Medulla oblongata (tissue), 1 donor: ENCODE measurements at regions not wholly inside any gene's neighbourhood (a gene's known extent, or its start where the extent isn't known, plus 50 kb on each side); places are given as distances from the start of the nearest gene placed in this dataset.
"Not testable (repeated sequence)": the region's sequence is repeated elsewhere in the genome, so short reads cannot be mapped to it uniquely, and the experiment has no call there.

ENCODE experiments used
- DNase-seq: peaks from one replicate; pipeline ENCODE4 v3.0.0-alpha.2; 2015; ENCODE audit errors: extremely low spot score

DNA sequence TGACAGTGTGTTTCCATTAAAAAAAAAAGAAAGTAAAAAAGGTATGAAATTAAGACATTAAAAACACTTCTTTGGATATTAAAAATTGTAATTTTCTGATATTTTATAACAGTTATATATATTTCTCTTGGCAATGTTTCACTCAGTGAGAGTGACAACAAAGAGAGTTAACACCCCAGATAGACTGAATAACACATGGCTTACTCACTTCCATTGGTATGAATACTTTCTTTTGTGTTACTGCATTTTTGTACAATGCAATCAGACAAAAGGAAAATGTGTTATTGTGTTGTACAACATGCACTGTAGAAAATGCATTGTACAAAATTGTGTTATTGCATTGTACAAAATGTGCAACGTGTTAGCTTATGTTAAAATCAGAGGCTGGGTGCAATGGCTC lies 676.6 kb upstream of the AMELY start:
- DNase-seq = not testable (repeated sequence)

DNA sequence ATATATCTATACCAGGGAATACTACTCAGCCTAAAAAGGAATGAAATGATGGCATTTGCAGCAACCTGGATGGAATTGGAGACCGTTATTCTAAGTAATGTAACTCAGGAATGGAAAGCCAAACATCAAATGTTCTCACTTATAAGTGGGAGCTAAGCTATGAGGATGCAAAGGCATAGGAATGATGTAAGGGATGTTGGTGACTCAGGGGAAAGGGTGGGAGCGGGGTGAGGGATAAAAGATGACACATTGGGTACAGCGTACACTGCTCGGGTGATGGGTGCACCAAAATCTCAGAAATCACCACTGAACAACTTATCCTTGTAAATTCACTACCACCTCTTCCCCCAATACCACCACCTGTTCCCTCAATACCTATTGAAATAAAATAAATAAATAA lies 651.0 kb upstream of the AMELY start:
- DNase-seq = no peak

DNA sequence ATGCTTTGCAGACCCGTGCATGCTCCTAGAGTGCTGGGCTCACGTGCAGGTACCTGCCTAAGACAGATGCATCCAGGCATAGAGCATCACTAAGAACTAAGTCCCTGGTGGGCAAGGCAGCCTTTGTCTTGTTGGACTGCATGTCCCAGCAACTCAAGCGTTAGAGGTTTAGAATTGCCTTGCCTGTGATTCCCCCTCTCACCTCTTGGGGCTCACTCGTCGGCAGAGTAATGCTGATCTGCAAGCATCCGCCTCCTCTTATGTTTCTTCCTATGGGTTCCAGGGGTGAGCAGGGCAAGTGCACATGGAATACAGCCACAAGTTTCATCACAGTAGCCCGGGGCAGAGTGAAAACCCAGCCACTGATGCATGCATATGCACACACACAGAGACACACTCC lies 646.1 kb upstream of the AMELY start:
- DNase-seq = no peak

DNA sequence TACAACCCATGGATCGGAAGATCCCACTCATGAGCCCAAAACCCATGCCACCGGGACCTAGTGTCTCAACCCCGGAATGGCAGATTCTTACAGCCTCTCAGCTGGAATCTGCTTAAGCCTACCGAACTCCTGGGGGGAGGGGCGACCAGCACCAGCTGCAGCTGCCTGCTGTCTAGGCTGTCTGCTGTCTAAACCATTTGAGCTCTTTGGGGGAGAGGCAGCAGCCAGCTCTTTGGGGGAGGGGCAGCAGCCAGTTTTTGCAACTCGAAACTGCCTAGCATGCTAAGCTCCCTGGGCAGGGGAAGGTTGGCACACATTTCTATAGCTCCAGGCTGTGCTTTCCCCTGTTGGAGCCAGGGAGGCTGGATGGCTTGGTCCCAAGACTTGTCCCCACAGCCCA lies 643.5 kb upstream of the AMELY start:
- DNase-seq = no peak

DNA sequence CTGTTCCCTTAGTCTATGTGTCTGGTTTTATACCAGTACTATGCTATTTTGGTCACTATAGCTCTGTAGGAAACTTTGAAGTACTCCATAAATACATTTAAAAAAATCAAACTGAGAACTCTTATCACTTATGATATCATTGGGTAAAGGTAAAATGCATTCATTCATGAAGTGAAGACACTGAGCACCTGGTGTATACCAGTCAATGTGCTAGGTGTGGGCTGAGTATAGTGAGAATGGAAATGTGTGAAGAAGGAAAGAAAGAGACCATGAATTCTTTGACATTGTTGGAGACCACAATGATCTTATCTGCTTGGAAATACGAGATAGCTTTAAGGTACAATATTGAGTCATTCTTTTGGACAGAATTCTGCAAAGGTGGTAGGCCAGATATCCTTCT lies 633.5 kb upstream of the AMELY start:
- DNase-seq = no peak

DNA sequence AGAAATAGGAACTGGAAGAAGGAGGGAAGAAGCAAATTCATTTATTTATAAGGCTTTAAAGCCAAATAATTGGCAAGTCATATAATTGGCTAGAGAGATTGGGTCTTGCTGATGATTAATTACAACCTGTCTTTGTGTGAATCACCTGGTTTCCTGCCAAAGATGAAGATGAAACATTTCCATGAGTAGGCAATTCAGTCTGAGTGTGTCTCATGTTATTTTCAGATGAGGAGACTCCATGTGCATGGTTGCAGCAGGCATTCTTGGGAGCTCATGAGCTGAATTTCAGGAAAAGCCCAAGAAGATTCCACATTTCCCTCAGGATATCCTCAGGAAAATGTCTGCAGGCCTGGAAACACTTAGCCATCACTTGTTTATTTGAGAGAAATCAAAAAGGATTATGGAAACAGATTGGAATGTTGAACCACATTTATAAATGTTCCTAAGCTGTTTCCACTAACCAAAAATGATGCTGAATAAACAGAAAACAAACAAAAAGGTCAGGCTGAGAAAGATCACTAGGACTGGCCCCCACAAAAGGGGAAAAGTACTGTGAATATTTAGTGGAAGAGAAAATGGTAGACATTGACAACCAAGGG lies 632.7 kb upstream of the AMELY start:
- no peak for DNase-seq

DNA sequence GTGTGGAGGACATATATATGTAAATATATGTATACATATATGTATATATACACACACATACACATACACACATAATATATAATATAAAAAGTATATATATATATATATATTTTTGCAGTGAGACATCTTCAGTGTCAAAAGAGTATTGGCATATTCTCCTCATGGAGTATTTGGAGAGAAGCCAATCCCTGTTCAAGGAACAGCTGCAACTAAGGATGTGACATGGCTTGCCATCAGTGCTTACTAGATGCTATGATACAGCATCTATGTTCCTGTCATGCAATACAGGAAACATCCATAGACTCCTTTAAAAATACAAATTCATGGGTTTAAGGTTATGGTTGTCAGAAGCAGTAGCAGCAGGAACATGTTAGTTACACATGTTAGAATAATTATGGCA lies 632.0 kb upstream of the AMELY start:
- no peak for DNase-seq

DNA sequence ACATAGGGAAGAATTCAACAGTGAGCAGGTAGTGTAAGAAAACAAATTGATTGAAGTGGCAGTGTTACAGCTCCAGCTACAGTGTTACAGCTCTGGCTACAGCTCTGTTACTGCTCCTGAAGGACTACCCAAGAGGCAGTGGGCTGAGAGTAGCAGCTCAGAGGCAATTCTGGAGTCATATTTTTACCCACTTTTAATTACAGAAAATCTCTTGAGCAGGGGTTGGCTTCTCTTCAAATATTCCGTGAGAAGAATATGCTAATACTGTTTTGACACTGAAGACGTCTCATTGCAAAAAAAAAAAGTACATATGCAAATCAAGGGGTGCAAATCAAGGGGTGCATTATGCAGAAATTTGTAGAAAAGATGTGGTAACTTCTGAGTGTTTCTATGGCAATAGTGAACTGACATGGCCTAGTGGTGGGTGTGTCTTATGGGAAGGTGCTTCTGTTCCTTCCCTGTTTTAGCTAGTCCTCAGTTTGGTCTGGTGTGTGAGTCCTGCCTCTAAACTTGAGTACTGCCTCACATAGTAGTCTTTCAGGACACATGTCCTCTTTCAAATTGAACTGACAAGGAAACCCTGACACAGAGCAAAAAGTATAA lies 630.8 kb upstream of the AMELY start:
- DNase-seq = no peak

DNA sequence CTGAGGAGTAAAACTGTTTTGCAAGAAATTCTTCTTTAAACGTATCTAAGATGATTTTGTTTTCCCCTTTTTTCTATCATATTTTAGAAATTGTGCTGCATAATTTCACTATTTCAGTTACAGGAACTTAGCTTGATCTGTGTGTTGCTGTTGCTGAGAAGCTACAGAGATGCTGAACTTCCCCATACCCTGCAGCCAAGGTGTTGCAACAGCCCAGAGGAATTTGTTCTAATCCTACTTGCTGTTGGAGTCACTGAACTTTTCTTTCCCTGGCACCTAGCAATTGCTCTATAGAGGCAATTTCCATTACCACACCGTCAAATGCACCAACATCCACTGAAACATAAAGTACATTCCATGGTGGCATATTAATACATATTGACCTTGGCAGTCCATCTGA lies 617.8 kb upstream of the AMELY start:
- no peak for DNase-seq

DNA sequence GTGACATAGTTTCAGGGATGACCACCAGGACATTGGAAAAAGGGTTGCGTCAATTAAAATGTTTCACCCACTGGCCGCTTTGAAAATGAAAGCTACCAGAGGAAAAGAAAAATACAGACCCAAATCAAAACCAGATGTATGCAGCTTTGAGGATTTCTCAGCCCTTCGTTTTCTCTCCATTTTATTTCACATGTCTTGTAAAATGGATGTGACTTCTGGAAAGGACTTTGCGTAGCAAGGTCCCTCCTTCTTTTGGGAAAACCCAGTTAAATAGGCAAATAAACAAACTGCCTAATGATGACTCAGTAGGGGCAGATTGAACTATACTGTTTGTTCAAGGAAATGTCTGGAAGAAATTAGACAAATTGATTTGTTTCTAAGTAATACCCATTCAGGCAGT lies 616.0 kb upstream of the AMELY start:
- not testable (repeated sequence) for DNase-seq

DNA sequence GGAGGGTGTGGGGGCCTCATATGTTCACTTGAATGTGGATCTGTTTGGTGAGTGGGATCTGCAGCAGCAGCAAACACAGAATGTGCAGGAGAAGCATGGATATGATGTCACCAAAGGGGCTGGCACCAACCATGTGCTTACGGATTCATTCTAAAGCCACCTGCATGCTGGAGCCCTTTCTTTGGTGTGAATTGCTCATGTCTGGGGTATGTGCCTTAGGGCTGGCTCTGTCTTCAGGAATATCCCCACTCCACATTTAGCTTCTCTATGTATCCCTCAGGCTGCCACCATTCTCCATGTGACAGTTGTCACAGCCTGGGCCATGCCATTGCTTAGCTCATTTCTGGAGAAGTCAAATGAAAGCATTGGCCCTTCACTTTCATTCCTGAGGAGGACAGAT lies 606.8 kb upstream of the AMELY start:
- no peak for DNase-seq

DNA sequence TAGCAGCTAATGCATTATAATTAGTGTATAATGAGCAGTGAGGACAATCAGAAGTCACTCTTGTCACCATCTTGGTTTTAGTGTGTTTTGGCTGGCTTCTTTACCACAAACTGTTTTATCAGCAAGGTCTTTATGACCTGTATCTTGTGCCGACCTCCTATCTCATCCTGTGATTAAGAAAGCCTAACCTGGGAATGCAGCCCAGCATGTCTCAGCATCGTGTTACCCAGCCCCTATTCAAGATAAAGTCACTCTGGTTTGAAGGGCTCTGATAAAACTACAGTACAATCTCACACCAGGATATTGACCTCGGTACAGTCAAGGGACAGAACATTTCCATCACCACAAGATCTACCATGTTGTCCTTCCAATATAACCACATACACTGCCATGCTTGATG lies 604.7 kb upstream of the AMELY start:
- no peak for DNase-seq

DNA sequence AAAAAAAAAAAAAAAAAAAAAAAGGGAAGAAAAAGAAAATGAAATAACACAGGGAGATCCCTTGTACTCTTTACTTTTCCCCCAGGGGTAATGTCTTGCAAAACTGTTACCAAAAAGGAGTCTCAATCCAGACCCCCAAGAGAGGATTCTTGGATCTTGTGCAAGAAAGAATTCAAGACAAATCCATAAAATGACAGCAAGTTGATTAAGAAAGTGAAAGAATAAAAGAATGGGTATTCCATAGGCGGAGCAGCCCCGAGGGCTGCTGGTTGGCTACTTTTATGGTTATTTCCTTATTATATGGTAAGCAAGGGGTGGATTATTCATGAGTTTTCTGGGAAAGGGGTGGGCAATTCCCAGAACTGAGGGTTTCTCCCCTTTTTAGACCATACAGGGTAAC lies 604.3 kb upstream of the AMELY start:
- no peak for DNase-seq

DNA sequence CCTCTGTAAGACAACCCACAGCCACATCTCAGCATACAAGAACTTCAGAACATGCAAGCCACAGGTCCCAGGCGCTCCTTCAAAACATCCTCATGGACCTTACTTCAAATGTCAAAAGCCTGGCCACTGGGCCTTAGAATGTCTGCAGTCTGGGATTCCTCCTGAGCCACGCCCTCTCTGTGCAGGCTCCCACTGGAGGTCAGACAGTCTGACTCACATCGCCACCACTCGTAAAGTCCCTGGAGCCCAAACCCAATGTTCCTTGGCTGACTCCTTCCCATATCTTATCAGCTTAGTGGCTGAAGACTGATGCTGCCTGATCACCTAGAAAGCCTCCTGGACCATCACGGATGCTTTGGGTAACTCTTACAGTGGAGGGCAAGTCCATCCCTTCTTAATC lies 591.3 kb upstream of the AMELY start:
- no peak for DNase-seq

DNA sequence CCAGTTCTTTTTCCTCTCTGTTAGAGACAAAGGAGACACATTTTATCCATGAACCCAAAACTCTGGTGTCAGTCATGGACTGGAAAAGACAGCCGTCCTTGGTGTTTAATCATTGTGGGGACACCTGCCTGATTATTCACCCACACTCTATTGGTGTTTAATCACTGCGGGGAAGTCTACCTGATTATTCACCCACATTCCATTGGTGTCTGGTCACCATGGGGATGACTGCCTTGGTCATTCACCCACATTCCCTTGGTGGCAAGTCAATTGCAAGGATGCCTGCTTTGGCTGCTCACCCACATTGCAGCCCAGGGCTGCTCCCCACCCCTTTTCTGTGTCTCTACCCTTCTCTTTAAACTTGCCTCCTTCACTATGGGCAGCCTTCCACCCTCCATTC lies 589.7 kb upstream of the AMELY start:
- DNase-seq = no peak

DNA sequence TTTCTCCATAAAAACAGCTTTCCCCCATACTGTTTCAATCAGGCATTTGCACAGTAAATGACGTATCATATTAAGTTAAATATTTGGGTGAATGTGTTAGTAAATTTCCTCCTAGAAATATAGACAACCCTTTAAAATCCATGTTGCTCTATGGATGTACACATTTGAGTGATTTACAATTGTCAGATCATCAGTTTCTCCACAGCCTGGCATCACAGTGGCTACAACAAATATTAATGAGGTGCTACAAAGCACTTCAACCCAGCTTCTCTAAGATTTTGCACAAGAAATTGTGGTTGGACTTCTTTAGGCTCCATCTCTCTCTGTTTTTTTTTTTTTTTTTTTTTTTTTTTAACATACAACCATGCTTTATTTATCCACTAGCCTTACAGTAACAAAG lies 584.4 kb upstream of the AMELY start:
- DNase-seq = no peak

DNA sequence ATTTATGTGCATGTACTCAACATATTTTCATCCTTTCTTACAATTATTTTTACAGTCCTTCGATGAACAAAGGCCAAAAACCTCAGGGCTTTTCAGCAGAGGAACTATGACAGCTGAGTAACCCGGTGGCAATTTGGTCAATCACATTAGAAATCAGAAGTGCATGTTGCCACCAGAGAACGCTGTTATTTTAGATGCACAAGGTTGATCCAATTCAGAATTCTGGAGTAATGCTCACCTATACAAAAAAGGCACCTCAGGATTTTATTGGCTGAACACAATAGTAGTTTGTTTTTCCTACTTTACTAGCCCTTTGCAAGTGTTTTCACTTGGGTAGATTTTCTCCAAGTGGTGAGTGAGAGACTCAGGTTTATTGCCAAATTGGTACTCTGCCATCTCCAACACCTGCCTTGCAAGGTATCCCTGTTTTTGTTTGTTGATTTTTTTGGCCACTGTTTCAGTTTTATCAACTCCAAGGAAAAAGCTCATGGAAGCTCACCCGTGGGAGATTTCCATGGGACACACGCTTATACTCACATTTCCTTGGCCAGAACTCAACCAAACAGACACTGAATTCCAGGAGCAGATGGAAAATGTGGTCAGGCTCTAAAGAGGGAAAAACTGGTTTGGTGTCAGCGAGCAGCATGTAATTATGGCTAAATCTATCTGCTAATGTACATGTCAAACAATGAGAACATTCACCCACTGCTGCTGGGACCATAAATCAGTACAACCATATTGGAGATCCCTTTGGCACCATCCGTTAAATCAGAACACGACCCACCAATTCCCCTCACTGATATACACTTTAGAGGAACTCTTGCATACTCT lies 573.1 kb upstream of the AMELY start:
- DNase-seq = not testable (repeated sequence)

DNA sequence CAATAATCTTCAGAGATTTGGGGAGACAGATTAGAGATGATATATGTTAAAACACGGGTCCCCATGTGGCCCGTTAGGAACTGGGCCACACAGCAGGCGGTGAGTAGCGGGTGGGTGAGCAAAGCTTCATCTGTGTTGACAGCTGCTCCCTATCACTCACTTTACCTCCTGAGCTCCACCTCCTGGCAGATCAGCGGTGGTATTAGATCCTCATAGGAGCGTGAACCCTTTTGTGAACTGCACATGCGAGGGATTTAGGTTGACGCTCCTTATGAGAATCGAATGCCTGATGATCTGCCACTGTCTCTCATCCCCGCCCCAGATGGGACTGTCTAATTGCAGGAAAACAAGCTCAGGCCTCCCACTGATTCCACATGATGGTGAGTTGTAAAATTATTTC lies 560.4 kb upstream of the AMELY start:
- DNase-seq = no peak

DNA sequence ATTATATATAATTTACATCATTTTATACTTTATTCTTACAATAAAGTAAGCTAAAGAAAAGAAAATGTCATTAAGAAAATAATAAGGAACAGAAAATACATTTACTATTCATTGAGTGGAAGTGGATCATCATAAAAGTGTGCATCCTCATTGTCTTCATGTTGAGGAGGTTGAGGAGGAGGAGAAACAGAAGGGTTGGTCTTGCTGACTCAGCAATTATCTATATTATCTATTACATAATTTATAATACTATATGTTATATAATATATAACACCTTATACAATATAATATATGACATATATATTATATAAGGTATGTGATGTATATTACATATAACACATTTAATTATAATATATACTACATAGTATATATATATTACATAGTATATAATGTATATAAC lies 558.5 kb upstream of the AMELY start:
- no peak for DNase-seq

DNA sequence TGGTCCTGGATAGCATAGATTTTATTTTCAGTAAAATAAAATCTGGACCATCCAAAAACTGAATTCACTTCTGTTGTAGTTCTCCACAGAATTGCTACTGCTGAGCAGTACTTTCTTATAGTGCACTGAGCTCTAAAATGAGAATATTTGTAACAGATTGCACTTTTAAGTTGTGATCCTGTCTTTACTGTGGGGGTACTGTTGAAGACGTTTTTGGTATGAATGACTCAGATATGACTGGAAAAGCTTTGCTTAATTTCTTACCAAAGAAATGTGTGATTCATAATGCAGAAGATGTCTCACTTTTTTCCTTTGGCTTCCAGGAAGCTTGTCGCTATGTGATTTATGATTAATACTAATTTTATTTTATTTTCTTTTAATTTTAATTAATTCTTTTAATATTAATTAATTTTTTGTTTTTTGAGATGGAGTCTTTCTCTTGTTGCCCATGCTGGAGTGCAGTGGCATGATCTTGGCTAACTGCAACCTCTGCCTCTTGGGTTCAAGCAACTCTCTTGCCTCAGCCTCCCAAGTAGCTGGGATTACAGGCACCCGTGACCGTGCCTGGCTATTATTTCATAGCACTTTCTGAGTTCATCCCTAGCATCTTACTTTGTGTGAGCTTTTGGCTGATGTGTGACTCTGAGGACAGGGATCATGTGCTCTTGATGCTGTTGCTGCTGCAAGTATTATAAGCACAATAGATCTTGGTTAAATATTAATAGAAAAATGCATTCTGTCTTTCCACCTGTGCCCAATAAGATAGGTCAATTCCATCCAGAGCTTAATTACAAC lies 557.6 kb upstream of the AMELY start:
- no peak for DNase-seq

DNA sequence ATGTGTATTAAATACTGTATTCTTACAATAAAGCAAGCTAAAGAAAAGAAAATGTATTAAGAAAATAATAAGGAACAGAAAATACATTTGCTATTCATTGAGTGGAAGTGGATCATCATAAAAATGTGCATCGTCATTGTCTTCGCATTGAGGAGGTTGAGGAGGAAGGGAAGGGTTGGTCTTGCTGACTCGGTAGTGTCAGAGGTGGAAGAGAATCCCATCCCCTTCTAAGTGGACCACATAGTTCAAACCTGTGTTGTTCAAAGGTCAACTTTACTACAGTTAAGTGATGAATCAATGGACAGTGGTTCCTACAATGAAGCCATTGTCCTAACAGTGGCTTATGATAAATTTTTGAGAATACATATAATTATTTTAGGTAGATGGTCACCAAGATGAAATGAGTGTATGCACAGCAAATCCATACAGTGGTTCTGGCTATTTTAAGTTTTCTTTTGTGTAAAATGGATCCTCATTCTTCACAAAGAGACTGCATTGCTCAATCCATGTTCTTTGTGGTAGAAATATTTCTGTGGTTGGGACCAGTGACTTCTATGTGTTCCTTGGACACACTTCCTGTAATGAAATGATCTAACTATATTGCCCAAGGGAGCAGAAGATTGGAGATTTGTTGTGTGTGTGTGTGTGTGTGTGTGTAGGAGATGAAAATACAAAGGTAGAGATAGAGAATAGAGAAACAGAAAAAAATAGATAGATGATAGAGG lies 556.4 kb upstream of the AMELY start:
- DNase-seq = no peak

DNA sequence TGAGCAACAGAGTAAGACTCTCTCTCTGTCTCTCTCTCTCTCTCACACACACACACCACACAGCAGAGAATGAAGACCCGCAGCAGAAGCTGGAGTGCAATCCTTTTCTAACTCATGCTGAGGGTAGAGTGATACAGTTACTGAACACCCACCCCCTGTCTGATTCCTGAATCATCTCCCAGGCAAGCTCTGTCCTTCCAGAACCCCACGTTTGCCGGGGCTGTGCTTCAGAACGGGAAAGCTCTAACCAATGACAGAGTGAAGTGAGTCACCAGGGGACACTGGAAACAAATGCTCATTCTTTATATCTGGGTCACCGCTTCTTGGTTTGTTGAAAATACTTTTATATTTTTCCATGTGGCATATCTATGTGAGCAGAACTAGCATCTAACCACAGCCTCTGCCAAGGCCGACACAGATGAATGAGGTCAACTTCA lies 553.7 kb upstream of the AMELY start:
- DNase-seq = no peak
